SU-DHL-6 (cell line): ENCODE measurements at regions not wholly inside any gene's neighbourhood (a gene's known extent, or its start where the extent isn't known, plus 50 kb on each side); places are given as distances from the start of the nearest gene placed in this dataset.

Experiments
- EZH2phosphoT487 ChIP-seq: fragments of 200-600 bp; sonication (generic), shearing (Covaris generic); conservative IDR thresholded peaks from 2 replicates; pipeline ENCODE4 v1.6.1; 2018; ENCODE audit warnings: mild to moderate bottlenecking, antibody characterized with exemption, low read length, moderate library complexity, mixed read lengths
- TF ChIP-seq, protein P1 (sequence below): fragments of 200-600 bp; sonication (generic); IDR thresholded peaks from one replicate; pipeline ENCODE4 v1.5.1; 2017; ENCODE audit warnings: antibody characterized with exemption, mild to moderate bottlenecking, low read length, moderate library complexity; ENCODE audit not compliant: insufficient read depth, poor library complexity, severe bottlenecking

DNA sequence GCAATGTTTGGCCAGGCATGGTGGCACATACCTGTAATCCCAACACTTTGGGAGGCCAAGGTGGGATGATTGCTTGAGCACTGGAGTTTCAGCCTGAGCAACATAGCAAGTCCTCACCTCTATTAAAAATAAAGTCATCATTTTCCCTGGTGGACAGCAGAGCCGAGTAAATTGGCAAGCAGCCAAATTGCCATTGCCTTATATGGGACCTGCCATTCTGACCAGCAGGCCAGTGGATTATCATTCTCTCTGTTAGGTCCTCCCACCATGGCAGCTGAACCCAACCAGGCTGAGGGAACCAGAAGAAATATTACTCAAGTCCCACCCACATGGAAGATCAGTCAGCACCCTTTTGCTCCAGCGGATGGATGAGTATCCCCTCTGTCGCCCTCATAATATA is 1829.9 kb downstream of the EFNA5 start:
- TF ChIP-seq, protein P1, sequence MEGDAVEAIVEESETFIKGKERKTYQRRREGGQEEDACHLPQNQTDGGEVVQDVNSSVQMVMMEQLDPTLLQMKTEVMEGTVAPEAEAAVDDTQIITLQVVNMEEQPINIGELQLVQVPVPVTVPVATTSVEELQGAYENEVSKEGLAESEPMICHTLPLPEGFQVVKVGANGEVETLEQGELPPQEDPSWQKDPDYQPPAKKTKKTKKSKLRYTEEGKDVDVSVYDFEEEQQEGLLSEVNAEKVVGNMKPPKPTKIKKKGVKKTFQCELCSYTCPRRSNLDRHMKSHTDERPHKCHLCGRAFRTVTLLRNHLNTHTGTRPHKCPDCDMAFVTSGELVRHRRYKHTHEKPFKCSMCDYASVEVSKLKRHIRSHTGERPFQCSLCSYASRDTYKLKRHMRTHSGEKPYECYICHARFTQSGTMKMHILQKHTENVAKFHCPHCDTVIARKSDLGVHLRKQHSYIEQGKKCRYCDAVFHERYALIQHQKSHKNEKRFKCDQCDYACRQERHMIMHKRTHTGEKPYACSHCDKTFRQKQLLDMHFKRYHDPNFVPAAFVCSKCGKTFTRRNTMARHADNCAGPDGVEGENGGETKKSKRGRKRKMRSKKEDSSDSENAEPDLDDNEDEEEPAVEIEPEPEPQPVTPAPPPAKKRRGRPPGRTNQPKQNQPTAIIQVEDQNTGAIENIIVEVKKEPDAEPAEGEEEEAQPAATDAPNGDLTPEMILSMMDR, result no peak
- no peak for TF ChIP-seq EZH2phosphoT487
